ENCODE measurements at regions not wholly inside any gene's neighbourhood (a gene's known extent, or its start where the extent isn't known, plus 50 kb on each side); places are given as distances from the start of the nearest gene placed in this dataset.

GRCh38 chr7:17234398-17235031 is 63.9 kb upstream of the AHR start:
- Histone ChIP-seq H3K4me1 (peaks cover 7% of the 10 kb centered on the region), H3K27me3 (no peaks in the 10 kb centered on the region), H3K27ac (peak overlapping the region; percentile 75), H3K4me3 (no peak overlapping the region), H3K9me3 (no peaks in the 10 kb centered on the region), H3K36me3 (no peaks in the 10 kb centered on the region)
- DNase-seq (no peak), ATAC-seq (peak; percentile 95)
- intact Hi-C loops (cut with DNase I) = no loop called here
- TF ChIP-seq CTCF (IDR thresholded peaks at IDR 0.05) = no peak

GRCh38 chr7:17236171-17236570 is 62.3 kb upstream of the AHR start:
- Histone ChIP-seq H3K4me3 (no peak overlapping the region), H3K27me3 (no peaks in the 10 kb centered on the region), H3K9me3 (no peaks in the 10 kb centered on the region), H3K27ac (no peak overlapping the region), H3K36me3 (no peaks in the 10 kb centered on the region), H3K4me1 (peaks cover 12% of the 10 kb centered on the region)
- ATAC-seq (no peak), DNase-seq (no peak)
- intact Hi-C loops (cut with DNase I) = no loop called here
- TF ChIP-seq CTCF (IDR thresholded peaks at IDR 0.05) = no peak

- Histone ChIP-seq H3K4me1 (peaks cover 12% of the 10 kb centered on the region), H3K4me3 (no peak overlapping the region), H3K36me3 (no peaks in the 10 kb centered on the region), H3K27me3 (no peaks in the 10 kb centered on the region), H3K27ac (no peak overlapping the region), H3K9me3 (no peaks in the 10 kb centered on the region)
- intact Hi-C loops (cut with DNase I) = no loop called here
- ATAC-seq (no peak), DNase-seq (no peak)
- TF ChIP-seq CTCF (IDR thresholded peaks at IDR 0.05) = no peak
Measured at GRCh38 chr7:17236603-17237002, 61.8 kb upstream of the AHR start.

GRCh38 chr7:17239046-17239445 is 59.4 kb upstream of the AHR start:
- intact Hi-C loops (cut with DNase I) = no loop called here
- DNase-seq (no peak), ATAC-seq (no peak)
- Histone ChIP-seq H3K36me3 (no peaks in the 10 kb centered on the region), H3K9me3 (no peaks in the 10 kb centered on the region), H3K4me3 (no peak overlapping the region), H3K4me1 (peaks cover 12% of the 10 kb centered on the region), H3K27me3 (no peaks in the 10 kb centered on the region), H3K27ac (no peak overlapping the region)
- no peak for TF ChIP-seq CTCF (IDR thresholded peaks at IDR 0.05)

GRCh38 chr7:17239683-17240521 is 58.5 kb upstream of the AHR start:
- H3K36me3 ChIP-seq = no peaks in the 10 kb centered on the region
- ATAC-seq (peak; percentile 70), DNase-seq (no peak)
- peaks cover 12% of the 10 kb centered on the region for H3K4me1 ChIP-seq
- H3K9me3 ChIP-seq = no peaks in the 10 kb centered on the region
- no peak overlapping the region for H3K27ac ChIP-seq
- intact Hi-C loops (cut with DNase I) = no loop called here
- no peaks in the 10 kb centered on the region for H3K27me3 ChIP-seq
- H3K4me3 ChIP-seq = no peak overlapping the region
- no peak for TF ChIP-seq CTCF (IDR thresholded peaks at IDR 0.05)
